DND-41 (cell line): ENCODE measurements at regions not wholly inside any gene's neighbourhood (a gene's known extent, or its start where the extent isn't known, plus 50 kb on each side); places are given as distances from the start of the nearest gene placed in this dataset.
"Not testable (repeated sequence)": the region's sequence is repeated elsewhere in the genome, so short reads cannot be mapped to it uniquely, and the experiment has no call there.

Source experiments
- CTCF ChIP-seq: IDR thresholded peaks from 2 replicates; pipeline ENCODE4 v1.5.1; 2012; ENCODE audit warnings: borderline replicate concordance, low read length, moderate library complexity, mild to moderate bottlenecking; ENCODE audit not compliant: poor library complexity, severe bottlenecking; ENCODE audit errors: extremely low read depth
- EZH2 ChIP-seq: IDR thresholded peaks from 3 replicates; pipeline ENCODE4 v1.6.1; 2012; ENCODE audit warnings: borderline replicate concordance, low read depth, mild to moderate bottlenecking, moderate library complexity, low read length, inconsistent platforms; ENCODE audit not compliant: severe bottlenecking

GRCh38 chr5:87049012-87049411, 218.7 kb upstream of the RASA1 start:
- not testable (repeated sequence) for TF ChIP-seq EZH2, CTCF
